ENCODE measurements at regions not wholly inside any gene's neighbourhood (a gene's known extent, or its start where the extent isn't known, plus 50 kb on each side); places are given as distances from the start of the nearest gene placed in this dataset.

- no peak for TF ChIP-seq CTCF (IDR thresholded peaks at IDR 0.05)
- no peak for TF ChIP-seq EP300 (IDR thresholded peaks at IDR 0.05)
These were observed 1403.3 kb upstream of the SLC39A10 start for GRCh38 chr2:194253528-194254259.

Measured in stomach (tissue), 4 donors.